MM.1S (cell line): ENCODE measurements at regions not wholly inside any gene's neighbourhood (a gene's known extent, or its start where the extent isn't known, plus 50 kb on each side); places are given as distances from the start of the nearest gene placed in this dataset.

Source experiments
- DNase-seq: peaks from one replicate; pipeline ENCODE4 v3.0.0-alpha.2; 2015
- H2AFZ ChIP-seq: fragments of 300-600 bp; sonication (generic); 2 replicates; pipeline ENCODE4 v1.6.0; 2016; ENCODE audit warnings: antibody characterized with exemption, low read length
- H3F3A ChIP-seq: fragments of 300-600 bp; sonication (generic); 2 replicates; pipeline ENCODE4 v1.6.1; 2016; ENCODE audit warnings: mild to moderate bottlenecking, antibody characterized with exemption, low read length, moderate library complexity, mixed read lengths; ENCODE audit not compliant: insufficient read depth
- H3K27ac ChIP-seq: fragments of 300-600 bp; sonication (generic); 2 replicates; pipeline ENCODE4 v1.5.1; 2016; ENCODE audit warnings: mild to moderate bottlenecking, low read length
- H3K27me3 ChIP-seq: fragments of 300-600 bp; sonication (generic); replicated peaks from 2 replicates; pipeline ENCODE4 v1.6.0; 2016; ENCODE audit warnings: low read length; ENCODE audit not compliant: insufficient read depth
- H3K36me3 ChIP-seq: fragments of 300-600 bp; sonication (generic); replicated peaks from 2 replicates; pipeline ENCODE4 v1.6.1; 2016; ENCODE audit warnings: mild to moderate bottlenecking, low read length, mixed read lengths; ENCODE audit not compliant: insufficient read depth
- H3K4me1 ChIP-seq: fragments of 300-600 bp; sonication (generic); 2 replicates; pipeline ENCODE4 v1.6.1; 2016; ENCODE audit warnings: low read length, mixed read lengths
- H3K4me2 ChIP-seq: fragments of 300-600 bp; sonication (generic); 2 replicates; pipeline ENCODE4 v1.6.0; 2016; ENCODE audit warnings: low read depth, low read length
- H3K4me3 ChIP-seq: fragments of 300-600 bp; sonication (generic); 2 replicates; pipeline ENCODE4 v1.5.1; 2016; ENCODE audit warnings: low read length, mixed read lengths
- H3K79me2 ChIP-seq: fragments of 300-600 bp; sonication (generic); 2 replicates; pipeline ENCODE4 v1.6.1; 2016; ENCODE audit warnings: mixed run types, low read length, mixed read lengths
- H3K9ac ChIP-seq: fragments of 300-600 bp; sonication (generic); 2 replicates; pipeline ENCODE4 v1.6.1; 2016; ENCODE audit warnings: low read length, mixed read lengths
- H3K9me2 ChIP-seq: fragments of 300-600 bp; sonication (generic); replicated peaks from 2 replicates; pipeline ENCODE4 v1.6.1; 2016; ENCODE audit warnings: mild to moderate bottlenecking, low read length, mixed read lengths; ENCODE audit not compliant: insufficient read depth
- H3K9me3 ChIP-seq: fragments of 300-600 bp; sonication (generic); replicated peaks from 2 replicates; pipeline ENCODE4 v1.6.1; 2016; ENCODE audit warnings: mild to moderate bottlenecking, low read length, mixed read lengths; ENCODE audit not compliant: insufficient read depth
- H4K20me1 ChIP-seq: fragments of 300-600 bp; sonication (generic); 2 replicates; pipeline ENCODE4 v1.6.1; 2016; ENCODE audit warnings: mild to moderate bottlenecking, low read length, moderate library complexity, mixed read lengths; ENCODE audit not compliant: insufficient read depth
- CTCF ChIP-seq: fragments of 300-600 bp; sonication (generic); IDR thresholded peaks from 2 replicates; pipeline ENCODE4 v1.5.1; 2016; ENCODE audit warnings: antibody characterized with exemption, low read length, mixed read lengths
- EZH2 ChIP-seq: fragments of 300-600 bp; sonication (generic); optimal IDR thresholded peaks from 2 replicates; pipeline ENCODE3; 2017; ENCODE audit warnings: low read depth, mild to moderate bottlenecking, antibody characterized with exemption, low read length, mixed read lengths
- EZH2phosphoT487 ChIP-seq: fragments of 300-600 bp; sonication (generic); IDR thresholded peaks from 2 replicates; pipeline ENCODE4 v1.6.1; 2018; ENCODE audit warnings: antibody characterized with exemption, low read length

- Histone ChIP-seq H3F3A (no peaks in the 10 kb centered on the region), H3K9me2 (no peaks in the 10 kb centered on the region), H3K79me2 (no peaks in the 10 kb centered on the region), H3K27ac (no peak overlapping the region), H3K9ac (no peak overlapping the region), H3K9me3 (no peaks in the 10 kb centered on the region), H3K4me1 (no peaks in the 10 kb centered on the region), H3K4me3 (no peak overlapping the region), H2AFZ (no peak overlapping the region), H4K20me1 (no peaks in the 10 kb centered on the region), H3K4me2 (no peak overlapping the region), H3K36me3 (no peaks in the 10 kb centered on the region), H3K27me3 (0 out of 2 replicates have a peak, but pooled peaks cover 6% of the 10 kb centered on the region)
- DNase-seq: no peak
- TF ChIP-seq EZH2phosphoT487 (no peak), EZH2 (no peak), CTCF (no peak)
Observed at GRCh38 chr10:125248489-125248888, 88.1 kb upstream of the CTBP2 start.

- Histone ChIP-seq H3K79me2 (no peaks in the 10 kb centered on the region), H4K20me1 (no peaks in the 10 kb centered on the region), H3K4me2 (no peak overlapping the region), H3K36me3 (no peaks in the 10 kb centered on the region), H3K4me1 (no peaks in the 10 kb centered on the region), H3F3A (no peaks in the 10 kb centered on the region), H3K9ac (no peak overlapping the region), H3K9me2 (no peaks in the 10 kb centered on the region), H2AFZ (no peak overlapping the region), H3K27me3 (peaks cover 13% of the 10 kb centered on the region), H3K9me3 (no peaks in the 10 kb centered on the region), H3K27ac (no peak overlapping the region), H3K4me3 (no peak overlapping the region)
- no peak for DNase-seq
- no peak for TF ChIP-seq CTCF
- TF ChIP-seq EZH2: no peak
- TF ChIP-seq EZH2phosphoT487: no peak
Observed at GRCh38 chr10:125247576-125247975, 87.2 kb upstream of the CTBP2 start.

- no peak for DNase-seq
- Histone ChIP-seq H2AFZ (no peak overlapping the region), H3K4me3 (no peak overlapping the region), H3K27ac (no peak overlapping the region), H3K27me3 (peaks cover 16% of the 10 kb centered on the region), H3K36me3 (no peaks in the 10 kb centered on the region), H3K4me2 (no peak overlapping the region), H3K79me2 (no peaks in the 10 kb centered on the region), H3K9me2 (no peaks in the 10 kb centered on the region), H3K9ac (no peak overlapping the region), H4K20me1 (no peaks in the 10 kb centered on the region), H3K4me1 (no peaks in the 10 kb centered on the region), H3F3A (no peaks in the 10 kb centered on the region), H3K9me3 (no peaks in the 10 kb centered on the region)
- TF ChIP-seq EZH2phosphoT487 (no peak), CTCF (no peak), EZH2 (no peak)
Observed at GRCh38 chr10:125243532-125244253, 83.3 kb upstream of the CTBP2 start.
